ENCODE measurements at regions not wholly inside any gene's neighbourhood (a gene's known extent, or its start where the extent isn't known, plus 50 kb on each side); places are given as distances from the start of the nearest gene placed in this dataset.
A peak's percentile ranks its signal among the peaks of the same experiment; 100 is the strongest.
"Not testable (repeated sequence)": the region's sequence is repeated elsewhere in the genome, so short reads cannot be mapped to it uniquely, and the experiment has no call there.

DNA sequence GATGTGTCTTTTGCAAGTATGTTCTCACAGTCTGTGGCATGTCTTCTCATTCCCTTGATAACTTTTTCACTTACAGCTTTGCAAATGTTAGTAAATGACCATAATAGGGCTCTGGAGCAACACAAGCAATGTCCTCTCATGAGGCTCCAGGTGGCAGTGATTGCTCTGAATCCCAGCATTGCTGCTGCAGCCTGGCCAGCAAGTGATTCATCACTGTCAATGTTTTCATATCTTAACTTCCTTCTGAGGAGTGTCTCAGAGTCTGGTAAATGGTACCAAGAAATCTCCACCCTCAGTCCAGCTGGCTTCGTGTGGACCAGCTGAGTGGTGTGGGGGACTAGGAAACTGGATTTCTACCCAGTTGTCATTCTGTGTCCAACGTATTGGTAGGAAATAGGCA is 139.6 kb downstream of the MYLK4 start:
- no peak for DNase-seq

DNA sequence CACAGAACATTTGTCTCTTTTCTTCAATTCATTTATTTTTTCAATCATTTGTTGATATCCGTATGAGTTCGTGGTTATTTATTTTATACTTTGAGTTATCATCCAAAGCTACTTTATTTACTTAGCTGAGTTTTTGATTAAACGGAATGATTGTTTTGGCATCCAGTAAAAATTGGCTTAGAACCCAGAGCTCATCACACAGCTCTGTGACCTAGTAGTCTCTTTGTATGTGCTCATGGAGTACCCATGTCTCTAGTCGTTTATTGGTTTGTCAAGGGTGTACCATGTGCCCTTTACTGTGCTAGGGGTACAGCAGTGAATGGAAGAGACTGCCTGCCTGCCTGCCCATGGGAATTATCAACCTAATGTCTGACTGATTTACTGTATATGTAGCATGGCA is 142.2 kb downstream of the MYLK4 start:
- DNase-seq = no peak

DNA sequence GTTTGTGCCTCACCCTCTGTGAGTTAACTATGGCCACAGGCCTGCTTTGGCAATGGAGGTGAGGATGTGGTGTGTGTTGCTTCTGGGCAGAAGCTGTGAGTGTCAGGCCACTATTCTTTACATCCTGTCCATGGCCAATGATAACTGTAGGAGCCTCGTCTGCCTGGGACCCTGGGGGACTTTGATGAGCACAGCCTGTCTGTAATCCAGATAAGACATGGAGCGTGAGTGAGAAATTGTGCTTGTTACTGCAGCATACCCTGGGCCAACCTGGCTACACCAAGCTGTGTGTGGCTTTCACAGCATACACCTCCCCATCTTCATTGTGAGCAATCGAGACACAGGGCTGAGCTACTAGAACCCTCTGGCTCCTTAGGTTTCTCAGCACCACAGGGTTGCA is 150.4 kb downstream of the MYLK4 start:
- no peak for DNase-seq

DNA sequence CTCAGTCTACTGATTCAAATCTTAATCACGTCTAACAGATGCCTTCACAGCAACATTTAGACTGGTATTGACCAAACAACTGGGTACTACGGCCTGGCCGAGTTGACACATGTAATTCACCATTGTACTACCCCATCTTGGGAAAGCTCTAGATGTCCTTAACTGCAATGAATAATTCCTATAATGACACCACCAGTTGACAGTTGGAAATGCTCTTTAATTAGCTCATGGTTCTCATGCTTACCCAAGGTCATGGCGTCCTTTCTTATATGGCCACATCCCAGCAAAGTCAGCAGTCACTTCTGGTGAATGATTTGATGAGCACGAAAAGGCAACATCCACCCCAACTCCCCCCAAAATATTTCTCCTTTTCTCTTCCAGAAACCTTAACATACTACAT is 150.9 kb downstream of the MYLK4 start:
- no peak for DNase-seq

DNA sequence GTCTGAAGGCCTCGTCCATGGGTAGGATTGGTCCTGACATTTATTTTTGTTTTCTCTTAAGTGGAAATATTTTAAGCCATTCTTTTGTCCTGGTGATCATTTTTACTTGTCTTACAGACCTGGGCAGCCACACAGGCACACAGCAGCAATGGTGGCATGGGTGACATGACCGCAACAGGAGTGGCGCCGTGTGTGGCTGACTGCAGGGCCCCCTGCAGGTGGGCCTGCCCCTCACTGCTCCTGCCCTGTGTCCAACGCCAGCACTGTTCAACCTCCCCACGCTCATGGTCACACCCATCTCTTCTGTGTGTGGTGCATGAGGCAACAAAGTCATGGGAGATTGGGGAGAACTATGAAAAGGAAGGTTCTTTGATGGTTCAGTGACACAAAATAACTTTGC is 151.9 kb downstream of the MYLK4 start:
- DNase-seq = no peak

DNA sequence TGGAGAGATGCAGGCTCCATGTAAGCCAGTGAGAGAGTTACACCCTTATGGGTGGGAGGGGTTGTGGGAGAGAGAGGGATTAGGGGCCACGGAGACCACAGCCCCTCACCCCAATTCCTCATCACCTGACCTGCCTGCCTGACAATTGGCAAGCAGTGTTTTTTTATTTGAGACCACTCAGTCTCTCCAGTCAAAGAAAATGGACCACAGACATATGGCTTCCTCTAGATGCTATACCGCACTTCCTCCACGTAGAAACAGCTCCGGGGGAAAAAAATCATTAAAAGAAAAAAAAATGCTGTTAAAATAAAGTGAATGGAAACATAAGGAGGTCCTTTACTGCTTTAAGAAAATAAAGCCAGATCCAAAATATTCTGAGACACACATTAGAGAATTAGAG is 152.7 kb downstream of the MYLK4 start:
- no peak for DNase-seq

DNA sequence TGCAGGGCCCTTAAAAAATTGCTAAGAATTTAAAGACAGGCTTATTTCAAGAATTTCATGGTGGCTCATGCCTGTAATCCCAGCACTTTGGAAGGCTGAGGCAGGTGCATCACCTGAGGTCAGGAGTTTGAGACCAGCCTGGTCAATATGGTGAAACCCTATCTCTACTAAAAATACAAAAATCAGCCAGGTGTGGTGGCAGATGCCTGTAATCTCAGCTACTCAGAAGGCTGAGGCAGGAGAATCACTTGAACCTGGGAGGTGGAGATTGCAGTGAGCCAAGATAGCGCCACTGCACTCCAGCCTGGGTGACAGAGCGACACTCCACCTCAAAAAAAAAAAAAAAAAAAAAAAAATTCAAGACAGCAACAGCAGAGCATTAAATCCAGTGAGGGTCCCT is 153.3 kb downstream of the MYLK4 start:
- DNase-seq = not testable (repeated sequence)

DNA sequence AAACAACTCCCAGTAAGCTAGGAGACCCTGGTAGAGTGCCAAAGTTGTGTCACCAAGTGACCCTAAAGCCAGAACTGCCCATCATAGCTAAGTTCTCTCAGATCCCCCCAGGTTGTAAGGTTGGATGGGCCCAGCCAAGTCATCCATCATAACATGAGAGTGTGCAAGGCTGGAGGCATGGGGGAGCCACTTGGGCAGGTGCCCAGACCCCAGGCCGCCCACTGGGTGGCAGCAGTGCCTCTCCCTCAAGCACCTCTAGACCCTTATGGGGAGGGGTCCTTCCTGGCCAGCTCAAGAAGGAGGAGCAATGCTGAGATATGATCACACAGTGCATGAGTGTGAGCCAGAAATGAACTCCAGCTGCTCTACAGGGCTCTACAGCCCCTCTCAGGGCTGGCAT is 154.5 kb downstream of the MYLK4 start:
- no peak for DNase-seq

DNA sequence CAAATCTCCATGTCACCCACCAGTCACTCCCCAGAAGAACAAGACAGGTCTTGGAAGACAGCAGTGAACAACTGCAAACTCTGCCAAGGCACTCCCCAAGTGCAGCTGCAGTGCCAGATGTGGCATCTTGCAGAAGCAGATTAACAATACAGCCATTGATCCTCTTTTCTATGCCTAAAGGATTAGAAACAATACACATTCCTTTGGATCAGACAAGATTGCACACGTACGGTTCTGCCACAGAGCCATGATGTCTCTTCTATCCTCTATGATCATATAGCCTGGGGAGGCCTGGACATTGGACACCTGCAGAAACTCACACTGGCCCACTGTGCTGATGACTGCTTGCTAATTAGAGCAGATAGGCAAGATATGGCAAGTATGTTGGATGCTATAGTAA is 155.9 kb downstream of the MYLK4 start:
- no peak for DNase-seq

DNA sequence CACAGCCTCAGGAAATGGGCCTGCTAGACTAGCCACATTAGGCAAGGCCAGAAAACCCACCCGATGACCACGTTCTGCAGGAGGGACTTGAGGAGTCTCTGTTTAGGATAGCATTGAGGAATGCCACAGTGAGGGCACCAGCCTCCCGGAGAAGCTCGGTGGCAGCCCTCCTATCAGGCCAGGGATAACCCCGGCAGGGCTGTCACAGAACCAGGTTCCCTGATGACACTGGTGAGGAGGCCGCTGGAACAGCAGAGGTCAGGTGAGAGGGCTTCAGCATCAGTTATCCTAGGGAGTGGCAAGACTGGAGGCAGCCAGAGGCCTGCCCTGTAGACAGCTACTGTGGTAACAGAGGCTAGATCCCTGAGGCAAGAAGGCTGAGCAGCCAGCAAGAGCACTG is 157.6 kb downstream of the MYLK4 start:
- no peak for DNase-seq

DNA sequence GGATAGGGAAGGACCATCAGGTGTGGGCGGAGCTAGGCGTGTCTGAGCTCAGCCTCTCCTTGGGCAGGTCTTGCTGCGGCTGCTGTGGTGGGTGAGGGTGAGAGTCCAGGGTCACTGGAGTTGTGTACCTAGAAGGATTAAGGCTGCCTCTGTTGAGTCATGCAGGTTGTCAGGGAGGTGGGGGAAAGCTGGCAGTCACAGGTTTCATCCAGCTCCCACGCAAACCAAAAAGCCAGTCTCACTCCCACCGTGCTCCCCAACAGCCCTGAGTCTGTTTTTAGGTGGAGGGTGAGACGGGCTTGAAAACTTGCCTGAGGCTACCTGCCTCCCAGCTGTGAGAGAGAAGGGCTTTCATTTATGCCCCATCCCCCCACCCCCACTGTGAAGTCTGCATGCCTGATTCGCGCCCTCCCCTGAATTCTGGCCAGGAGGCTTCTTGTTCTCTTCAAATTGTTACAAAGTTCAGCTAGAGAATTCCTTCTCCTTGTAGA is 161.5 kb downstream of the MYLK4 start:
- no peak for DNase-seq

DNA sequence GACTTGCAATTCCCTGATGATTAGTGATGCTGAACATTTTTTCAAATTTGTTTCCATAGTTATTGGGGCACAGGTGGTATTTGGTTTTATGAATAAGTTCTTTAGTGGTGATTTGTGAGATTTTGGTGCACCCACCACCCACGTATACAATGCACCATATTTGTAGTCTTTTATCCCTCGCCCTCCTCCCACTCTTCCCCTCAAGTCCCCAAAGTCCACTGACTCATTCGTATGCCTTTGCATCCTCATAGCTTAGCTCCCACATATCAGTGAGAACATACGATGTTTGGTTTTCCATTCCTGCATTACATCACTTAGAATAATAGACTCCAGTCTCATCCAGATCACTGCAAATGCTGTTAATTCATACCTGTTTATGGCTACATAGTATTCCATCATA is 167.3 kb downstream of the MYLK4 start:
- no peak for DNase-seq

DNA sequence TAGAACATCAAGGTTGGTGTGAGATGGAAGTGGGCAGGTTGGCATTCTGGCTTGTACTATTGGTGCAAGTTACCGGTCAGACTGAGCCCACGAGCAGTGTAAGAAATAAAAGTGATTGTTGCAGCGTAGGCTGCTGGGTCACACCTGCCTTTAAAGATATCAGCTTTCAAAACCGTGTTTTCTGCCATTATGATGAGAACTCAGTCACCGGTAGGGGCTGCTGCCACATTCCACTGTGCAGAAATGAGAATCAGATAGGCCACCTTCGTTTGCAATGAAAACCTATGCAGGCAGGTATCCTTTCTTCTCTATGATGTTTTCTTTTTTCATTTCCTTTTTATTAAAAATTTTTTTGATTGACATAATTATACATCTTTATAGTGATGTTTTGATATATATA is 168.5 kb downstream of the MYLK4 start:
- DNase-seq = no peak

DNA sequence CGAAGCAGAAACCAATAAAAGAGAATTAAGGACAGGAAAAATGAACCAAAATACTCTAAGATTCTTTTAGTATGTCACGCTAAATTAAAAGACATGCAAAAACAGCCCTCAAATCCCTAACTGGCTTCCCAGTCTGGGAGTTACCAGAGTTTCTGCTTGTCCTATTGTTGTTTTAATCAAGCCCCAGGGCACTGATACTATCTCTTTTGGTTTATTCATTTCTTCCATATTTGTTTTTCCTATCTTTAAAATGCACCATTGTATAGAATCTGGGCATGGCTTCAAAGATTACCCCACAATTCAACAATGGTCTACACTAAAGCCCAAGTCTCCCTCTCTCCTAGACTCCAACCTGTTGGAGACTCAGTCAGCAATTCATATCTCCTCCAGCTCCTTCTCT is 169.1 kb downstream of the MYLK4 start:
- DNase-seq = no peak

DNA sequence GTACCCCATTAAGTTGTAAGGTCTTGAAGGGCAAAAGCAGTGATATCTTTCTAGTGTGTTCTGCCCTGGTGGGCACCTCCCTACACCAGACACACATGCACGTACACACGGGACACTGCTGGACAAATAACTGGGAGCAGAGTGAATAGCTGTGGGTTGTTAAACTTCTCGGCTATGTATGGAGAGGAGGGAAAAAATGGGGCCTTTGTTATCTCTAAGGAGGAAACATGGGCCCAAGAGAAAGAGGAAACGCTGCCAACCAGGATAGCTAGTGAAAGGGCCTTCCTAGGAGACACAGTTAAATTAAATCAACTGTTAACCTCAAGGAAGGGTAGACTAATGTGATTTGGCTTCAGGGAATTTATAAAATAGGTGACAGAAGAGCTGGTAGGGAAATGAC is 169.7 kb downstream of the MYLK4 start:
- no peak for DNase-seq

DNA sequence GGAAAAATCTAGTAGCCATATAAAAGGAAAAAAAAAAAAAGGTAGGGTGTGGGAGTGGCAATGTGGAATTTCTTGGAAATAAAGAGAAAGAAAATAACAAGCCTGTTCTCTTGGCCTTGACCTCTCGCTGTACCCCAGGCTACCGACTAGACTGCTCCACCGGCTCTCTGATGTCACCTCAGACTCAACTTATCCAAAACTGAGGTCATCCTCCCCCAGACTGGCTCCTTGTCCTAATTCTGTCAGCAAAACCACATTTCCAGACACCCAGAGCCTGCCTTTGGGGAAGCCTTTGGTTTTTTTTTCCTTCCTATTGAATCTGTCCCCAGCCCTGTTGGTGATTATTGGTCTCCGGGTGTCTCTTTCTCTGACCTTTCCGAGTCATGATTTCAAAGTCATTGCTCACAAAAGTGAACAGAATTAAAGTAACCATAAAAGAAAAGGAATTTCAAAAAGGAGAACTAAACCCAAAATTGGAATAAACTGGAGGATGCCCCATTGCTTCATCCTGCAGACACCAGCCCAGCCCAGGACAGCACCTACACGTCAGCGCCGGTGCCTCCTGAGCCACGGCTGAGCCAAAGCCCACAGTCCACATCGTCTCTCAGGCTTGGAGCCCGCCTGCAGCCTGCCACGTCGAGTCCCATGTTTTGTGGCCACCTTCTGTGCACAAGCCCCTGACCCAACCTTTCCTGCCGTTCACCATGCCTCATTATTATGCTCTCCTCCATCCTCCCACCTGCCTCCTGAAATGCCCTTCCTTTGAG is 170.7 kb downstream of the MYLK4 start:
- DNase-seq = no peak

DNA sequence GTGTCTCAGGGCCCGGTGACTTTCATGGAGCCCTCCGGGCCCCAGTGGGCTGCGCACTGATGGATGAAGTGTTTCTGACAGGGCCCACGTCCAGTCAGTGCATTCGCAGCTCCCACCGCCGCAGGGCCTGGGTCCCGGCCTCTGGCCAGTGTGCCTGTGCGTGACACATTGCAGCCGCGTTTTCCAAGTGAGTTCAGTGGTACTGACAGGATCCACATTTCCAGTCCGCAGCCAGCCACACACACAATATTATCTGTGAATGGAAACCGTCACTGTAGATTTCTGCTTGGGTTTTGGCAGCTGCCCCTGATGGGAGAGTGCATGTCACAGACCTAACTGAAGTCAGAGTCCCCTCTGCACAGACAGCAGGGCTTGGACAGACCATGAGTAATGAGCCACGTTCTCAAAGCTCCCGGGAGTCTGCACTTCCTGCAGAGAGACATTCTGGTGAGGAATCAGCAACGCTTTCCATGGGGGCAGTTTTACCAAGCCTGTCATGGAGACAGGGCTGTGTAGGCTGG is 171.4 kb downstream of the MYLK4 start:
- DNase-seq = peak; percentile 2

DNA sequence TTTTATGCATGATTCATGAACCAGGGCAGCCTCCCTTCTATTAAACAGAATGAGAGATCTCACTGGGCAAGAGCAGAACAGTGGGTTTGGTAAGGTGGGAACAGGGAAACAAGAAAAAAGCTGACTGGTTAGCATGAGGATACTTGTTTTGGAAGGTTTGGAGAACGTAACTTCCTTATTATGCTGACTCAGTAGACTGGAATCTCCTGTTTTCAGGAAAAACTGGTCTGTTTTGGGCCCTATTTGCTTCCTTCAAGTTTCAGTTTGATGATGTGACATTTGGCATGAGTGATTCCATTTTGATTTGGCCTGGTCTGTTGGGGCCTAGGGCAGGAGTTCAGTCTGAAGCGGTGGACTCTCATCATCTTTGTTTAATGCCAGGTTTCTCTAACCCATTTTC is 172.0 kb downstream of the MYLK4 start:
- DNase-seq = no peak

DNA sequence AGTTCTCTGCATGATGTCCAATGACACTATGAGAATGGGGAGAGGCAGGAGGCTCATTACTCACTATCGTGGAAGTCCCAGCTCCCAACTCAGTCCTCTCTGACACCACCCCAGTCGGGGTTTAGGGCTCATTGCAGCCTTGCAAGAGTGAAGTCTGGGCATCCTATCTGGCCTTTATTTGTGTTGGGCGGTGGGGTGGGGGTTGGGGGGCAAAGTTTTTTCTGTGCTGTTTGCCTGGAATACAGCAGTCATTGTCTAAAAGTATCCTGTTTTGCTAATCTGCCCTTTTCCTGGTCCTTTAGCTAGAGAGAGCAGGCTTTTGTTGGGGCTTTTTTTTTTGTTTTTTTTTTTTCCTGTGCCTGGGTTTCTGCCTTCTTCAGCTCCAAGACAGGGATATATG is 174.2 kb downstream of the MYLK4 start:
- no peak for DNase-seq

DNA sequence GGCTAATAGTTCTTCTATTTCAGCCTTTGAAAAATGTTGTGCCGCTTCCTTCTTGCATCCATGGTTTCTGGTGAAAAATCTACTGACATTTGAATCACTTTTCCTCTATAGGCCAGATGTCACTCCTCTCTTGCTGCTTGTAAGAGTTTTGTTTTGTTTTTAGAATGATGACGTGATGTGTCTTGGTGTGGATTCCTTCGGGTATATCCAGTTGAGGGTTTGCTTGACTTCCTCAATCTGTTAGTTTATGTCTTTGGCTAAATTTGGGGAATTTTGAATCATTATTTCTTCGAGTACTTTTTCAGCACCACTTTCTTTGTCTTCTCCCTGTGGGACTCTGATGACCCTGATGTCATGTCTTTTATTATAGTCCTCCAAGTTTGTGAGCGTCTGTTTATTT is 175.5 kb downstream of the MYLK4 start:
- DNase-seq = no peak

DNA sequence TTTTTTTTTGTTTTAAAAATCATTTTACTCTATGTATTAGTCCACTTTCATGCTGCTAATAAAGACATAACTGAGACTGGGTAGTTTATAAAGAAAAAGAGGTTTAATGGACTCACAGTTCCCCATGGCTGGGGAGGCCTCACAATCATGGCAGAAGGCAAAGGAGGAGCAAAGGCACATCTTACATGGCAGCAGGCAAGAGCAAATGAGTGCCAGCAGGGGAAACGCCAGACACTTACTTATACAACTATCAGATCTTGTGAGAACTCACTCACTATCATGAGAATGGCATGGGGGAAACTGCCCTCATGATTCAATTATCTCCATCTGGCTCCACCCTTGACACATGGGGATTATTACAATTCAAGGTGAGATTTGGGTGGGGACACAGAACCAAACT is 181.3 kb downstream of the MYLK4 start:
- not testable (repeated sequence) for DNase-seq

DNA sequence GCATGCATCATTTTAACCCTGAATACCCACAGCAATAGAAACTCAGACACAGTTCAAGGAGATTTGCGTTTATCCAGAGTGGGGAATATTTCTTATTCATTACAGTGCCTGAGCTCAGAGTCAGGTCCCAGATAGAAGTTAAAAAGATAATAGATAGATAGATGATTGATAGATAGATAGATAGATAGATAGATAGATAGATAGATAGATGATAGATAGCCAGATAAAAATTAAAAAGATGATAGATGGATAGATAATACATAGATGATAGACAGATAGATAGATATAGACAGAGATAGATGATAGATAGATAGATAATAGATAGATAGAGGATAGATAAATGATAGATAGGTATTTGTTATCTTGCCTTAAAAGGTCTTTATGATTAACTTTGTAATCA is 184.7 kb downstream of the MYLK4 start:
- DNase-seq = no peak

DNA sequence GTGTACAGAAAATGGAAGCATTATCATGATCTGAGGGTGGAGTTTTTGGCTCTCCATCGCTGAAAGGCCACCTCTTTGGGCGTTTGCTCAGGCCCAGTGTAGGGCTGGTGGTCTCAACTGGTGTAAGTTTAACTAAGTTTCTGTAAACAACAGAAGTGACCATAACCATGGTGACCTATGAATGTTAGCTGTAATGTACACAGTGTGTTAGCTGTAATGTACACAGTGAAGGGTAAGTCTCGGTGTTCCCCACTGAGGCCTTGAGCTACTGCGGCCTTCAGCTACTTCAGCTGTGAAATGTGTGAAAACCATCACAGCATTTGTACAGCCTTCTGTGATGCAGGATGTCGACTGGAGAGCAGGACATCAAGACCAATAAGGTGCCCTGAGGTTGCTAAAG is 185.2 kb downstream of the MYLK4 start:
- DNase-seq = no peak

DNA sequence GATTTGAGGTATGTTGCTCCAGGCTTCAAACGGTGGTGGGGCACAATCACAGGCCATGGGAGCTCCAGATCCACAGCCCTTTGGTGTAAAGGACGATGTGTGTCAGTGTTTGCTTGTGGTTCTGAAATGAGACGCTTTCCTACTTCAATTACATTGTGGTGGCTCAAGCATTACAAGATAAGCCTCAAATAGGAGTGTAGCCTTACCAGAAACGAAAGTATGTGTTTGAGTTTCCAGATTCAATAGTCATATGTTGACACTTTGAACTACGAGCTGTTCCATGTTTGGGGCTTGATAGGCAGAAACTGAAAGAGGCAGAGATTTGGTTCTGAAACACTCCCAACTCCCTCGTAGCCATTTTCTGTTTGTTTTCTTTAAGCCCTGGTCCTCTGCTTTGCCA is 187.1 kb downstream of the MYLK4 start:
- DNase-seq = no peak

Data from skin of body (tissue), 1 donor.